Prostate gland (tissue), 2 donors: ENCODE measurements at regions not wholly inside any gene's neighbourhood (a gene's known extent, or its start where the extent isn't known, plus 50 kb on each side); places are given as distances from the start of the nearest gene placed in this dataset.

Experiments used
- POLR2A ChIP-seq: fragments of 450-650 bp; IDR thresholded peaks from one replicate; pipeline ENCODE4 v1.6.1; 2016; ENCODE audit warnings: antibody characterized with exemption, mild to moderate bottlenecking
- POLR2AphosphoS5 ChIP-seq: sonication (generic); formaldehyde crosslinking; IDR thresholded peaks from one replicate; pipeline ENCODE4 v1.6.1; 2017; ENCODE audit warnings: antibody characterized with exemption
- TF ChIP-seq, protein P1 (sequence below), 4 experiments: fragments of 200-600 bp in 2 of 4; fragments of 450-650 bp in 2 of 4; sonication (generic) in 2 of 4; IDR thresholded peaks; 1 replicate in 3 of 4; 2 replicates in 1 of 4; pipeline ENCODE4 v1.5.1; 2016 to 2019; ENCODE audit warnings: antibody characterized with exemption in 4 of 4, mild to moderate bottlenecking in 2 of 4, moderate library complexity in 2 of 4

DNA sequence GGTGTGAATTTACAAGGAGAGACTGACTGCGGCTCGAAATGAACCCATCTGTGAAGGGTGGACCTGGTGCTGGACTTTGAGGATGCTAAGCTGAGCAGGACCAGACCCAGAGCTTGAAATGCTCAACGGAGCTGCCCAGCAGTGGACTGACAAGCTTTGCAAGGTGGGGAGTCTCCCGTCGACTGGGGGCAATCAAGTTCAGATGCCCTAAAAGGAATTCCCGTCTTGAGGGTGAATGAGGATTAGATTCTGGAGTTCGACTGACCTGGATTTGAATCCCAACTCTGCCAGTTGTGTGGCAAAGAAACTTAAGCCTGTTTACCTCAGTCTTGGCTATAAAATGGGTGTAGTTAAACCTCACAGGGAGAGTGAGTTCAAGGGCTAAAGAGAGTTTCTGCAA, 204.4 kb upstream of the LHX5 start:
- TF ChIP-seq, protein P1, sequence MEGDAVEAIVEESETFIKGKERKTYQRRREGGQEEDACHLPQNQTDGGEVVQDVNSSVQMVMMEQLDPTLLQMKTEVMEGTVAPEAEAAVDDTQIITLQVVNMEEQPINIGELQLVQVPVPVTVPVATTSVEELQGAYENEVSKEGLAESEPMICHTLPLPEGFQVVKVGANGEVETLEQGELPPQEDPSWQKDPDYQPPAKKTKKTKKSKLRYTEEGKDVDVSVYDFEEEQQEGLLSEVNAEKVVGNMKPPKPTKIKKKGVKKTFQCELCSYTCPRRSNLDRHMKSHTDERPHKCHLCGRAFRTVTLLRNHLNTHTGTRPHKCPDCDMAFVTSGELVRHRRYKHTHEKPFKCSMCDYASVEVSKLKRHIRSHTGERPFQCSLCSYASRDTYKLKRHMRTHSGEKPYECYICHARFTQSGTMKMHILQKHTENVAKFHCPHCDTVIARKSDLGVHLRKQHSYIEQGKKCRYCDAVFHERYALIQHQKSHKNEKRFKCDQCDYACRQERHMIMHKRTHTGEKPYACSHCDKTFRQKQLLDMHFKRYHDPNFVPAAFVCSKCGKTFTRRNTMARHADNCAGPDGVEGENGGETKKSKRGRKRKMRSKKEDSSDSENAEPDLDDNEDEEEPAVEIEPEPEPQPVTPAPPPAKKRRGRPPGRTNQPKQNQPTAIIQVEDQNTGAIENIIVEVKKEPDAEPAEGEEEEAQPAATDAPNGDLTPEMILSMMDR (IDR thresholded peaks at IDR 0.05): no peak
- TF ChIP-seq POLR2A: no peak
- no peak for TF ChIP-seq POLR2AphosphoS5
